ENCODE measurements at regions not wholly inside any gene's neighbourhood (a gene's known extent, or its start where the extent isn't known, plus 50 kb on each side); places are given as distances from the start of the nearest gene placed in this dataset.
"Not testable (repeated sequence)": the region's sequence is repeated elsewhere in the genome, so short reads cannot be mapped to it uniquely, and the experiment has no call there.

DNA sequence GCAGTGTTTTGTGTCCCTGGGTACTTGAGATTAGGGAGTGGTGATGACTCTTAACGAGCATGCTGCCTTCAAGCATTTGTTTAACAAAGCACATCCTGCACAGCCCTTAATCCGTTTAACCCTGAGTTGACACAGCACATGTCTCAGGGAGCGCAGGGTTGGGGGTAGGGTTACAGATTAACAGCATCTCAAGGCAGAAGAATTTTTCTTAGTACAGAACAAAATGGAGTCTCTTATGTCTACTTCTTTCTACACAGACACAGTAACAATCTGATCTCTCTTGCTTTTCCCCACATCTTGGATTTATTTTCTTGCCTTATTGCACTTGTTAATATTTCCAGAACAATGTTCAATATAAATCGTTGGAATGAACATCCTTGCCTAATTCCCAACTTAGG lies 187.9 kb upstream of the F9 start:
- H3K9me3 ChIP-seq (ENCODE audit: control insufficient read depth in 1 of 2, low read length in 2 of 2); H3K4me1 ChIP-seq (ENCODE audit: control insufficient read depth in 1 of 2, insufficient read depth in 2 of 2, low read length in 2 of 2); H3K36me3 ChIP-seq (ENCODE audit: control insufficient read depth in 1 of 2, insufficient read depth in 2 of 2, low read length in 2 of 2); H3K27ac ChIP-seq (ENCODE audit: low read length); H3K4me3 ChIP-seq (ENCODE audit: low read depth in 1 of 2, low read length in 2 of 2); H3K27me3 ChIP-seq (ENCODE audit: low read depth, low read length): not testable (repeated sequence)

DNA sequence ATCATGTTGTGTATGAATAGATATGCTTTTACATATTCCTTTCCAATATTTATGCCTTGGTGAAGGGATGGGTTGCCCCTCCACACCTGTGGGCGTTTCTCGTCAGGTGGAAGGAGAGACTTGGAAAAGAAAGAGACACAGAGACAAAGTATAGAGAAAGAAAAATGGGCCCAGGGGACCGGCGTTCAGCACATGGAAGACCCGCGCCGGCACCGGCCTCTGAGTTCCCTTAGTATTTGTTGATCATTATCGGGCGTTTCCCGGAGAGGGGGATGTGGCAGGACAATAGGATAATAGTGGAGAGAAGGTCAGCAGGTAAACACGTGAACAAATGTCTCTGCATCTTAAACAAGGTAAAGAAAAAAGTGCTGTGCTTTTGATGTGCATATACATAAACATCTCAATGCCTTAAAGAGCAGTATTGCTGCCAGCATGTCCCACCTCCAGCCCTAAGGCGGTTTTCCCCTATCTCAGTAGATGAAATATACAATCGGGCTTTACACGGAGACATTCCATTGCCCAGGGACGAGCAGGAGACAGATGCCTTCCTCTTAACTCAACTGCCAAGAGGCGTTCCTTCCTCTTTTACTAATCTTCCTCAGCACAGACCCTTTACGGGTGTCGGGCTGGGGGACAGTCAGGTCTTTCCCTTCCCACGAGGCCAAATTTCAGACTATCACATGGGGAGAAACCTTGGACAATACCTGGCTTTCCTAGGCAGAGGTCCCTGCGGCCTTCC lies 188.5 kb upstream of the F9 start:
- not testable (repeated sequence) for H3K4me3 ChIP-seq (ENCODE audit: low read depth in 1 of 2, low read length in 2 of 2); H3K36me3 ChIP-seq (ENCODE audit: control insufficient read depth in 1 of 2, insufficient read depth in 2 of 2, low read length in 2 of 2); H3K27ac ChIP-seq (ENCODE audit: low read length); H3K27me3 ChIP-seq (ENCODE audit: low read depth, low read length); H3K9me3 ChIP-seq (ENCODE audit: control insufficient read depth in 1 of 2, low read length in 2 of 2); H3K4me1 ChIP-seq (ENCODE audit: control insufficient read depth in 1 of 2, insufficient read depth in 2 of 2, low read length in 2 of 2)

DNA sequence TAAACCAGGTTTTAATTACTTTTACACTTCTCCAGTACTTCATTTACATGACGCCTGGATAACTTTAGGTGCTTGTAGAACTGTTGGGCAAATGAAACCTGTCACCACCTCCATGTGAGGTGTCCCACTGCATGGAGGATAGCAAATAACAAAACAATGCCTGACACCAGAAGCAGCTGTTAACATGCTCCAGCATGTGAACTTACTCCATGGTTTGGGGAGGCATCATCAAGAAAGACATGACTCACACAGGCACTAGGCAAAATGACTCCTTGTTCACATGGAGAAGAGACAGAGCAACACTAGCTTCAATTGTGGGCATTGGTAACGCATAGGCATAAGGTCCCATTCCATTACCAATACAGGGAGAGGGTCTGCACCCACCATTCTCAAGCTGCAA lies 198.1 kb upstream of the F9 start:
- H3K27ac ChIP-seq (ENCODE audit: low read length): no peak overlapping the region
- H3K36me3 ChIP-seq (ENCODE audit: control insufficient read depth in 1 of 2, insufficient read depth in 2 of 2, low read length in 2 of 2): no peaks in the 10 kb centered on the region
- no peaks in the 10 kb centered on the region for H3K4me1 ChIP-seq (ENCODE audit: control insufficient read depth in 1 of 2, insufficient read depth in 2 of 2, low read length in 2 of 2)
- no peaks in the 10 kb centered on the region for H3K9me3 ChIP-seq (ENCODE audit: control insufficient read depth in 1 of 2, low read length in 2 of 2)
- no peaks in the 10 kb centered on the region for H3K27me3 ChIP-seq (ENCODE audit: low read depth, low read length)
- no peak overlapping the region for H3K4me3 ChIP-seq (ENCODE audit: low read depth in 1 of 2, low read length in 2 of 2)

DNA sequence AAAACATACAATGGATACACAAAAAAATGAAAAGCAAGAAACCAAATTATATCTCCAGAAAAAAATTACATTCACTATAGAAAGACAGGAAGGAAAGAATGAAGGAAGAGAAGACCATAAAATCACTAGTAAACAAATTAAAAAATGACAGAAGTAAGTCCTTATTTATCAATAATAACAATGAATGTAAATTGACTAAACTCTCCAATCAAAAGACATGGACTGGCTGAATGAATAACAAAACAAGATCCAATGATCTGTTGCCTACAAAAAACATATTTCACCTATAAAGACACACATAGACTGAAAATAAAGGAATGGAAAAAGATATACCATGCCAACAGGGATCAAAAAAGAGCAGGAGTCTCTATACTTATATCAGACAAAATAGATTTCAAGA lies 203.2 kb upstream of the F9 start:
- H3K27ac ChIP-seq (ENCODE audit: low read length): no peak overlapping the region
- peaks cover 0 to 2% of the 10 kb centered on the region in 2 donors for H3K9me3 ChIP-seq (ENCODE audit: control insufficient read depth in 1 of 2, low read length in 2 of 2)
- no peaks in the 10 kb centered on the region for H3K36me3 ChIP-seq (ENCODE audit: control insufficient read depth in 1 of 2, insufficient read depth in 2 of 2, low read length in 2 of 2)
- H3K4me1 ChIP-seq (ENCODE audit: control insufficient read depth in 1 of 2, insufficient read depth in 2 of 2, low read length in 2 of 2): no peaks in the 10 kb centered on the region
- H3K4me3 ChIP-seq (ENCODE audit: low read depth in 1 of 2, low read length in 2 of 2): no peak overlapping the region
- H3K27me3 ChIP-seq (ENCODE audit: low read depth, low read length): no peaks in the 10 kb centered on the region

DNA sequence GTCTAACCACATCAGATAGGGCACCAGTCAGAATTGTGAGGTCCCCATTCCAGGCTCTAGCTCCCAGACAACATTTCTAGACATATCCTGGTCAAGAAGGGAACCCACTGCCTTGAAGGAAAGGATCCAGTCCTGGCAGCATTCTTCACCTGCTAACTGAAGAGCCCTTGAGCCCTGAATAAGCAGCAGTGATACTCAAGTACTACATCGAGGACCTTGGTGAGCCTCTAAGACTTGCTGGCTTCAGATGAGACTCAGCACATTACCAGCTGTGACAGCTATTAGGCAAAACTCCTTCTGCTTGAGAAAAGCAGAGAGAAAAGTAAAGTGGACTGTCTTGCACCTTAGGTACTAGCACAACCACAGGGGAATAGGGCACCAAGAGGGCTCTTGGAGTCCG lies 205.8 kb upstream of the F9 start:
- Histone ChIP-seq H3K27me3 (ENCODE audit: low read depth, low read length) (no peaks in the 10 kb centered on the region), H3K27ac (ENCODE audit: low read length) (no peak overlapping the region), H3K36me3 (ENCODE audit: control insufficient read depth in 1 of 2, insufficient read depth in 2 of 2, low read length in 2 of 2) (no peaks in the 10 kb centered on the region), H3K4me3 (ENCODE audit: low read depth in 1 of 2, low read length in 2 of 2) (no peak overlapping the region), H3K4me1 (ENCODE audit: control insufficient read depth in 1 of 2, insufficient read depth in 2 of 2, low read length in 2 of 2) (no peaks in the 10 kb centered on the region), H3K9me3 (ENCODE audit: control insufficient read depth in 1 of 2, low read length in 2 of 2) (peaks cover 0 to 2% of the 10 kb centered on the region in 2 donors)

DNA sequence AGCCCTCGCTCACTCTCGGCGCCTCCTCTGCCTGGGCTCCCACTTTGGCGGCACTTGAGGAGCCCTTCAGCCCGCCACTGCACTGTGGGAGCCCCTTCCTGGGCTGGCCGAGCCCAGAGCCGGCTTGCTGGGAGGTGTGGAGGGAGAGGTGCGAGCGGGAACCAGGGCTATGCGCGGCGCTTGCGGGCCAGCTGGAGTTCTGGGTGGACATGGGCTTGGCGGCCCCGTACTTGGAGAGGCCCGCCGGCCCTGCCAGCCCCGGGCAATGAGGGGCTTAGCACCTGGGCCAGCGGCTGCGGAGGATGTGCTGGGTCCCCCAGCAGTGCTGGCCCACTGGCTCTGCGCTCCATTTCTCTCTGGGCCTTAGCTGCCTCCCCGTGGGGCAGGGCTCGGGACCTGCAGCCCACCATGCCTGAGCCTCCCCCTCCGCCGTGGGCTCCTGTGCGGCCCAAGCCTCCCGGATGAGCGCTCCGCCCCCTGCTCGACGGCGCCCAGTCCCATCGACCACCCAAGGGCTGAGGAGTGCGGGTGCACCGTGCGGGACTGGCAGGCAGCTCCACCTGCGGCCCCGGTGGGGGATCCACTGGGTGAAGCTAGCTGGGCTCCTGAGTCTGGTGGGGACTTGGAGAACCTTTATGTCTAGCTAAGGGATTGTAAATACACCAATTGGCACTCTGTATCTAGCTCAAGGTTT lies 209.7 kb upstream of the F9 start:
- not testable (repeated sequence) for H3K27ac ChIP-seq (ENCODE audit: low read length); H3K4me1 ChIP-seq (ENCODE audit: control insufficient read depth in 1 of 2, insufficient read depth in 2 of 2, low read length in 2 of 2); H3K9me3 ChIP-seq (ENCODE audit: control insufficient read depth in 1 of 2, low read length in 2 of 2); H3K4me3 ChIP-seq (ENCODE audit: low read depth in 1 of 2, low read length in 2 of 2); H3K36me3 ChIP-seq (ENCODE audit: control insufficient read depth in 1 of 2, insufficient read depth in 2 of 2, low read length in 2 of 2); H3K27me3 ChIP-seq (ENCODE audit: low read depth, low read length)

DNA sequence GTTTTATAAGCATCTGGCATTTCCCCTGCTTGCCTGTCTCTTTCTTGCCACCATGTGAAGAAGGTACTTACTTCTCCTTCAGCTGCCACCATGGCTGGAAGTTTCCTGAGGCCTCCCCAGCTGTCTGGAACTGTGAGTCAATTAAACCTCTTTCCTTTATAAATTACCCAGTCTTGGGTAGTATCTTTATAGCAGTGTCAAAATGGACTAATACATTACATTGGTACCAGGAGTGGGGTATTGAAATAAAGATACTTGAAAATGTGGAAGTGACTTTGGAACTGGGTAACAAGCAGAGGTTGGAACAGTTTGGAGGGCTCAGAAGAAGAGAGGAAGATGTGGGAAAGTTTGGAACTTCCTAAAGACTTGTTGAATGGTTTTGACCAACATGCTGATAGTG lies 223.9 kb upstream of the F9 start:
- not testable (repeated sequence) for H3K9me3 ChIP-seq (ENCODE audit: control insufficient read depth in 1 of 2, low read length in 2 of 2); H3K4me1 ChIP-seq (ENCODE audit: control insufficient read depth in 1 of 2, insufficient read depth in 2 of 2, low read length in 2 of 2); H3K27ac ChIP-seq (ENCODE audit: low read length); H3K4me3 ChIP-seq (ENCODE audit: low read depth in 1 of 2, low read length in 2 of 2); H3K36me3 ChIP-seq (ENCODE audit: control insufficient read depth in 1 of 2, insufficient read depth in 2 of 2, low read length in 2 of 2); H3K27me3 ChIP-seq (ENCODE audit: low read depth, low read length)

DNA sequence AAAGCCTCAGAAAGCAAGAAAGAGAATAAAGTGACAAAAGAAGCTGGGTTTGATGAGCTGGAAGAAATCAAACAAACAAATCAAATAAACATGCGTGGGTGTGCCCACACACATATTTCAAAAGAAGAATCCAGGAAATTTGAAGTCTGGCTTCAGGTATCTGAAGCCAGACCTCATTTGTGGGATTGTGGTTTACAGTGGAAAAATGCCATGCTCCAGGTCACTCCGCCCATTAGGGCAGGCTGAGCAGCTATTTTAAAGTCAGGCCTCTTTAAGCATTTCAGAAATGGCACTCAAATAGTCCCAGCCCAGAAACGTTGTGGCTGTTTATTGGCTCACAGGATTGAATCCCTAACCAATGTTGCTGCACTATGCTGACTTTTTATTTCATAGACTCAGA lies 226.1 kb upstream of the F9 start:
- Histone ChIP-seq H3K4me1 (ENCODE audit: control insufficient read depth in 1 of 2, insufficient read depth in 2 of 2, low read length in 2 of 2) (no peaks in the 10 kb centered on the region), H3K27ac (ENCODE audit: low read length) (no peak overlapping the region), H3K27me3 (ENCODE audit: low read depth, low read length) (no peaks in the 10 kb centered on the region), H3K9me3 (ENCODE audit: control insufficient read depth in 1 of 2, low read length in 2 of 2) (peaks cover 0 to 3% of the 10 kb centered on the region in 2 donors), H3K36me3 (ENCODE audit: control insufficient read depth in 1 of 2, insufficient read depth in 2 of 2, low read length in 2 of 2) (no peaks in the 10 kb centered on the region), H3K4me3 (ENCODE audit: low read depth in 1 of 2, low read length in 2 of 2) (no peak overlapping the region)

DNA sequence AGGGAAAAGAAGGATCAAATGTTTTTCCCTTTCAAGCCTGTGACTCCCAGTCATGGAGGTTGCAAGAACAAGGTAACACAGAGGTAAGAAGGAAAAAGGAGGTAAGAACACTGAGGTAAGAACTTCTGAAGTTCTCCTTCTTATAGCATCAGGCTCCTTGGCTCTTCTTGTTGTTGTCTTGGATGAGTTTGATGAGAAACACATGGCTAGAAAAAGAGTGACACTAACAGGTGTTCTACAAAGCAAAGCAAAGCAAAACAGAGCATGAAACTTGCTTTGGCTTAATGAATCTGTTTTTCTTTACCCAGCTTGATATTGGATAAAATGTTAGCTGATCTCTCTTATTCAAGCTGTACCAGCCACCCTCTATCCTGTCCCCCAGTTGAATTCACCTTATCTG lies 231.2 kb upstream of the F9 start:
- no peaks in the 10 kb centered on the region for H3K27me3 ChIP-seq (ENCODE audit: low read depth, low read length)
- no peak overlapping the region for H3K4me3 ChIP-seq (ENCODE audit: low read depth in 1 of 2, low read length in 2 of 2)
- H3K36me3 ChIP-seq (ENCODE audit: control insufficient read depth in 1 of 2, insufficient read depth in 2 of 2, low read length in 2 of 2): no peaks in the 10 kb centered on the region
- H3K4me1 ChIP-seq (ENCODE audit: control insufficient read depth in 1 of 2, insufficient read depth in 2 of 2, low read length in 2 of 2): no peaks in the 10 kb centered on the region
- H3K9me3 ChIP-seq (ENCODE audit: control insufficient read depth in 1 of 2, low read length in 2 of 2): no peaks in the 10 kb centered on the region
- H3K27ac ChIP-seq (ENCODE audit: low read length): no peak overlapping the region

DNA sequence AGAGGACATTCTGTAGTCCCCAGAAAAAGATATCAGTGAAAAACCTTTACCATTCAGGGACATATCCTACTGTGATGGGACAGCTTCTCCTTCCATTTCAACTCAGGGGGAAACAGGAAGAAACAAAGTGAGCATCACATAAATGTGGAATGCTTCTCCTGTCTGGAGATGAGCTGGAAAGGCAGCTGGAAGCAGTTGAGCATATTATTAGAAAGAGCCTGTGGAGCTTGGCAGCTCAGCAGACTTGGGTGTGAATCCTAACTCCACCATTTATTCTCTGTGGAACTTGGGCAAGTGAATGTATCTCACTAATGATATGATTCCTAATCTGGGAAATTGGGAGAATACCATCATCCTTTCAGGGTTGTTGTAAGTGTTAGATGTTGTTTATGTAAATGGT lies 232.1 kb upstream of the F9 start:
- Histone ChIP-seq H3K4me3 (ENCODE audit: low read depth in 1 of 2, low read length in 2 of 2) (no peak overlapping the region), H3K36me3 (ENCODE audit: control insufficient read depth in 1 of 2, insufficient read depth in 2 of 2, low read length in 2 of 2) (no peaks in the 10 kb centered on the region), H3K4me1 (ENCODE audit: control insufficient read depth in 1 of 2, insufficient read depth in 2 of 2, low read length in 2 of 2) (no peaks in the 10 kb centered on the region), H3K9me3 (ENCODE audit: control insufficient read depth in 1 of 2, low read length in 2 of 2) (no peaks in the 10 kb centered on the region), H3K27ac (ENCODE audit: low read length) (no peak overlapping the region), H3K27me3 (ENCODE audit: low read depth, low read length) (no peaks in the 10 kb centered on the region)

DNA sequence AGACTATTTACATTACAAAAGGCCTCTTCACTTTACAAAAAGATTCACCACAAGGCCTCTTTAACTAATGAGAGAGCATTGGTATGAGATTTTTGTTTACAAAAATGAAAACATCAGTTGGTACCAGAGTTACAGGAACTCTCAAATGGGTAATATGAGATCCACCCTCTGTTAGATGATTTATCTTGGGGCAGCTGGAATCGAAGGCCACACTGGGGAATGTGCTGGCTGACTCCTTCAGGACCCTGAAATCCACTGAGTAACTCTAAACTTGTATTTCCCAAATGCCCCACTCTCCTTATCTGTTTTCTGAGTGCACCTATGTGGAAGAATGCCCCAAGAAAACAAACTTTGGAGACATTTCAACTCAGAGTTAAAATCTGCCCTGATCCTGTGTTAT lies 232.9 kb upstream of the F9 start:
- Histone ChIP-seq H3K4me3 (ENCODE audit: low read depth in 1 of 2, low read length in 2 of 2) (no peak overlapping the region), H3K4me1 (ENCODE audit: control insufficient read depth in 1 of 2, insufficient read depth in 2 of 2, low read length in 2 of 2) (no peaks in the 10 kb centered on the region), H3K9me3 (ENCODE audit: control insufficient read depth in 1 of 2, low read length in 2 of 2) (no peaks in the 10 kb centered on the region), H3K36me3 (ENCODE audit: control insufficient read depth in 1 of 2, insufficient read depth in 2 of 2, low read length in 2 of 2) (no peaks in the 10 kb centered on the region), H3K27me3 (ENCODE audit: low read depth, low read length) (no peaks in the 10 kb centered on the region), H3K27ac (ENCODE audit: low read length) (no peak overlapping the region)

DNA sequence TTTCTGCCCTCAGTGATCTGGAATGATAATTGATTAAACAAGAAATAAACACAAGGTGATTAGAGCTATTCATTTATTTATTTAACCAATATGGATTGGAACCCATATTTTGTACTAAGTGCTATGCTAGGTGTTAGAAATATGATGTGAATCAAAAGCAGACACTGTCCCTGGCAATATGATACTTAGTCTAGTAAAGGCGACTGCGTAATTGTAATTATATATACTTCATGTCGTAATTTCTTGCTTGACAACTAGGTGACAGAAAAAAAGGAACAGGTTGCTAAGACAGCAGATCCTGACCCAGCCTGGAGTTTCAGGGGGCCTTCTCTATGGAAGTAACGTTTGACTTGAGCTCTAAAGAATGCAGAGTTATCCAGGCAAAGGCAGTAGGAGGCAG lies 236.5 kb upstream of the F9 start:
- no peaks in the 10 kb centered on the region for H3K27me3 ChIP-seq (ENCODE audit: low read depth, low read length)
- no peak overlapping the region for H3K27ac ChIP-seq (ENCODE audit: low read length)
- H3K36me3 ChIP-seq (ENCODE audit: control insufficient read depth in 1 of 2, insufficient read depth in 2 of 2, low read length in 2 of 2): no peaks in the 10 kb centered on the region
- no peaks in the 10 kb centered on the region for H3K4me1 ChIP-seq (ENCODE audit: control insufficient read depth in 1 of 2, insufficient read depth in 2 of 2, low read length in 2 of 2)
- no peak overlapping the region for H3K4me3 ChIP-seq (ENCODE audit: low read depth in 1 of 2, low read length in 2 of 2)
- no peaks in the 10 kb centered on the region for H3K9me3 ChIP-seq (ENCODE audit: control insufficient read depth in 1 of 2, low read length in 2 of 2)
